Neural cell (in vitro differentiated cells): ENCODE measurements at regions not wholly inside any gene's neighbourhood (a gene's known extent, or its start where the extent isn't known, plus 50 kb on each side); places are given as distances from the start of the nearest gene placed in this dataset.

ENCODE experiments used
- H2AFZ ChIP-seq: fragments of 200-600, 300-800 bp; sonication (generic), shearing (Covaris generic); 2 replicates; pipeline ENCODE4 v1.6.0; 2014; ENCODE audit warnings: low read depth, mild to moderate bottlenecking, antibody characterized with exemption, low read length, moderate library complexity
- H3F3A ChIP-seq: fragments of 200-600 bp; shearing (Covaris generic); 2 replicates; pipeline ENCODE4 v1.6.1; 2016; ENCODE audit warnings: mild to moderate bottlenecking, moderate library complexity, mixed read lengths, antibody characterized with exemption, low read length; ENCODE audit not compliant: insufficient read depth, poor library complexity, severe bottlenecking
- H3K27ac ChIP-seq: fragments of 200-600, 300-800 bp; sonication (generic), shearing (Covaris generic); 2 replicates; pipeline ENCODE4 v1.5.1; 2014; ENCODE audit warnings: mild to moderate bottlenecking, low read length, moderate library complexity
- H3K27me3 ChIP-seq: fragments of 300-800, 200-600 bp; sonication (generic), shearing (Covaris generic); 2 replicates; pipeline ENCODE4 v1.6.0; 2014; ENCODE audit warnings: mild to moderate bottlenecking, low read depth, low read length, moderate library complexity; ENCODE audit not compliant: insufficient read depth
- H3K36me3 ChIP-seq: fragments of 300-800, 200-600 bp; sonication (generic), shearing (Covaris generic); 2 replicates; pipeline ENCODE4 v1.5.1; 2014; ENCODE audit warnings: mild to moderate bottlenecking, antibody characterized with exemption, low read length, moderate library complexity; ENCODE audit not compliant: insufficient read depth
- H3K4me2 ChIP-seq: fragments of 300-800, 200-600 bp; sonication (generic), shearing (Covaris generic); 2 replicates; pipeline ENCODE4 v1.6.0; 2014; ENCODE audit warnings: mild to moderate bottlenecking, low read length
- H3K4me3 ChIP-seq: fragments of 300-800, 200-600 bp; sonication (generic), shearing (Covaris generic); 2 replicates; pipeline ENCODE4 v1.5.1; 2014; ENCODE audit warnings: mild to moderate bottlenecking, low read length, moderate library complexity
- H3K79me2 ChIP-seq: fragments of 200-600 bp; shearing (Covaris generic); replicated peaks from 2 replicates; pipeline ENCODE4 v1.6.0; 2014; ENCODE audit warnings: mild to moderate bottlenecking, low read length, moderate library complexity; ENCODE audit not compliant: insufficient read depth
- H3K9ac ChIP-seq: fragments of 300-800, 200-600 bp; sonication (generic), shearing (Covaris generic); 2 replicates; pipeline ENCODE4 v1.6.1; 2016; ENCODE audit warnings: mild to moderate bottlenecking, low read length, mixed read lengths
- H3K9me2 ChIP-seq: fragments of 200-600 bp; shearing (Covaris generic); 2 replicates; pipeline ENCODE4 v1.6.1; 2016; ENCODE audit warnings: mild to moderate bottlenecking, low read length, mixed read lengths; ENCODE audit not compliant: insufficient read depth
- H3K9me3 ChIP-seq: fragments of 200-600, 300-800 bp; sonication (generic), shearing (Covaris generic); 2 replicates; pipeline ENCODE4 v1.6.1; 2016; ENCODE audit warnings: mild to moderate bottlenecking, mixed run types, low read length, moderate library complexity, mixed read lengths
- H4K20me1 ChIP-seq: fragments of 200-600 bp; shearing (Covaris generic); 2 replicates; pipeline ENCODE4 v1.6.1; 2016; ENCODE audit warnings: mild to moderate bottlenecking, mixed run types; ENCODE audit not compliant: insufficient read depth
- CTCF ChIP-seq: fragments of 450-650 bp; IDR thresholded peaks from 2 replicates; pipeline ENCODE4 v1.5.1; 2014; ENCODE audit warnings: antibody characterized with exemption, mild to moderate bottlenecking, moderate library complexity; ENCODE audit not compliant: poor library complexity, severe bottlenecking
- EP300 ChIP-seq: fragments of 450-650 bp; conservative IDR thresholded peaks from 2 replicates; pipeline ENCODE4 v1.6.1; 2014; ENCODE audit warnings: antibody characterized with exemption, mild to moderate bottlenecking, moderate library complexity; ENCODE audit not compliant: poor library complexity, severe bottlenecking
- EZH2 ChIP-seq: fragments of 200-600, 300-800 bp; shearing (Covaris generic), sonication (generic); IDR thresholded peaks from 2 replicates; pipeline ENCODE4 v1.6.1; 2014; ENCODE audit warnings: antibody characterized with exemption, low read length, borderline replicate concordance, mild to moderate bottlenecking; ENCODE audit not compliant: insufficient read depth, poor library complexity, severe bottlenecking
- MXI1 ChIP-seq: fragments of 450-650 bp; conservative IDR thresholded peaks from 2 replicates; pipeline ENCODE4 v1.6.1; 2014; ENCODE audit warnings: antibody characterized with exemption, mild to moderate bottlenecking; ENCODE audit not compliant: poor library complexity, severe bottlenecking
- POLR2AphosphoS5 ChIP-seq: IDR thresholded peaks from 2 replicates; pipeline ENCODE4 v1.6.1; 2012
- RAD21 ChIP-seq: fragments of 450-650 bp; conservative IDR thresholded peaks from 2 replicates; pipeline ENCODE4 v1.6.1; 2014; ENCODE audit warnings: antibody characterized with exemption, mild to moderate bottlenecking, moderate library complexity
- SMC3 ChIP-seq: fragments of 450-650 bp; conservative IDR thresholded peaks from 2 replicates; pipeline ENCODE4 v1.6.1; 2014; ENCODE audit warnings: antibody characterized with exemption, mild to moderate bottlenecking, moderate library complexity; ENCODE audit not compliant: poor library complexity
- TAF1 ChIP-seq: IDR thresholded peaks from 2 replicates; pipeline ENCODE4 v1.6.1; 2012; ENCODE audit warnings: low read depth
- TF ChIP-seq, protein P1 (sequence below): IDR thresholded peaks from 2 replicates; pipeline ENCODE4 v1.6.1; 2012; ENCODE audit warnings: borderline replicate concordance

- no peaks in the 10 kb centered on the region for H4K20me1 ChIP-seq
- TF ChIP-seq TAF1 (no peak), EP300 (no peak), MXI1 (no peak)
- H3K9me2 ChIP-seq, result no peaks in the 10 kb centered on the region
- H3K27me3 ChIP-seq, result no peaks in the 10 kb centered on the region
- no peaks in the 10 kb centered on the region for H3F3A ChIP-seq
- no peak overlapping the region for H3K4me3 ChIP-seq
- H3K9me3 ChIP-seq, result no peaks in the 10 kb centered on the region
- H3K4me2 ChIP-seq, result no peak overlapping the region
- H2AFZ ChIP-seq, result no peak overlapping the region
- no peaks in the 10 kb centered on the region for H3K79me2 ChIP-seq
- H3K9ac ChIP-seq, result no peak overlapping the region
- no peak overlapping the region for H3K27ac ChIP-seq
- H3K36me3 ChIP-seq, result no peaks in the 10 kb centered on the region
Observed at GRCh38 chr4:18953613-18954012, 932.1 kb upstream of the LCORL start.

GRCh38 chr4:18945464-18945863, 923.9 kb upstream of the LCORL start:
- Histone ChIP-seq H3K9me3 (no peaks in the 10 kb centered on the region), H3K79me2 (no peaks in the 10 kb centered on the region), H3K4me3 (no peak overlapping the region), H3K36me3 (no peaks in the 10 kb centered on the region), H3F3A (no peaks in the 10 kb centered on the region), H4K20me1 (no peaks in the 10 kb centered on the region), H3K27me3 (no peaks in the 10 kb centered on the region), H3K9me2 (no peaks in the 10 kb centered on the region), H3K4me2 (no peak overlapping the region), H3K9ac (no peak overlapping the region), H2AFZ (no peak overlapping the region), H3K27ac (no peak overlapping the region)
- no peak for TF ChIP-seq CTCF
- TF ChIP-seq, protein P1, sequence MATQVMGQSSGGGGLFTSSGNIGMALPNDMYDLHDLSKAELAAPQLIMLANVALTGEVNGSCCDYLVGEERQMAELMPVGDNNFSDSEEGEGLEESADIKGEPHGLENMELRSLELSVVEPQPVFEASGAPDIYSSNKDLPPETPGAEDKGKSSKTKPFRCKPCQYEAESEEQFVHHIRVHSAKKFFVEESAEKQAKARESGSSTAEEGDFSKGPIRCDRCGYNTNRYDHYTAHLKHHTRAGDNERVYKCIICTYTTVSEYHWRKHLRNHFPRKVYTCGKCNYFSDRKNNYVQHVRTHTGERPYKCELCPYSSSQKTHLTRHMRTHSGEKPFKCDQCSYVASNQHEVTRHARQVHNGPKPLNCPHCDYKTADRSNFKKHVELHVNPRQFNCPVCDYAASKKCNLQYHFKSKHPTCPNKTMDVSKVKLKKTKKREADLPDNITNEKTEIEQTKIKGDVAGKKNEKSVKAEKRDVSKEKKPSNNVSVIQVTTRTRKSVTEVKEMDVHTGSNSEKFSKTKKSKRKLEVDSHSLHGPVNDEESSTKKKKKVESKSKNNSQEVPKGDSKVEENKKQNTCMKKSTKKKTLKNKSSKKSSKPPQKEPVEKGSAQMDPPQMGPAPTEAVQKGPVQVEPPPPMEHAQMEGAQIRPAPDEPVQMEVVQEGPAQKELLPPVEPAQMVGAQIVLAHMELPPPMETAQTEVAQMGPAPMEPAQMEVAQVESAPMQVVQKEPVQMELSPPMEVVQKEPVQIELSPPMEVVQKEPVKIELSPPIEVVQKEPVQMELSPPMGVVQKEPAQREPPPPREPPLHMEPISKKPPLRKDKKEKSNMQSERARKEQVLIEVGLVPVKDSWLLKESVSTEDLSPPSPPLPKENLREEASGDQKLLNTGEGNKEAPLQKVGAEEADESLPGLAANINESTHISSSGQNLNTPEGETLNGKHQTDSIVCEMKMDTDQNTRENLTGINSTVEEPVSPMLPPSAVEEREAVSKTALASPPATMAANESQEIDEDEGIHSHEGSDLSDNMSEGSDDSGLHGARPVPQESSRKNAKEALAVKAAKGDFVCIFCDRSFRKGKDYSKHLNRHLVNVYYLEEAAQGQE, result no peak
- no peak for TF ChIP-seq EP300

GRCh38 chr4:18942874-18943273, 921.3 kb upstream of the LCORL start:
- H3K4me2 ChIP-seq, result no peak overlapping the region
- H3F3A ChIP-seq, result no peaks in the 10 kb centered on the region
- no peak overlapping the region for H3K9ac ChIP-seq
- H3K9me2 ChIP-seq, result no peaks in the 10 kb centered on the region
- TF ChIP-seq TAF1, result no peak
- TF ChIP-seq RAD21, result no peak
- no peak for TF ChIP-seq MXI1
- TF ChIP-seq EP300, result no peak
- TF ChIP-seq CTCF, result no peak
- TF ChIP-seq SMC3, result no peak
- TF ChIP-seq POLR2AphosphoS5, result no peak
- no peak for TF ChIP-seq EZH2
- TF ChIP-seq, protein P1, result no peak
- H3K4me3 ChIP-seq, result no peak overlapping the region
- no peaks in the 10 kb centered on the region for H3K36me3 ChIP-seq
- no peaks in the 10 kb centered on the region for H3K27me3 ChIP-seq
- H2AFZ ChIP-seq, result no peak overlapping the region
- H3K79me2 ChIP-seq, result no peaks in the 10 kb centered on the region
- H4K20me1 ChIP-seq, result no peaks in the 10 kb centered on the region
- H3K9me3 ChIP-seq, result no peaks in the 10 kb centered on the region
- H3K27ac ChIP-seq, result no peak overlapping the region
